DMS153 (cell line): ENCODE measurements at regions not wholly inside any gene's neighbourhood (a gene's known extent, or its start where the extent isn't known, plus 50 kb on each side); places are given as distances from the start of the nearest gene placed in this dataset.
"Not testable (repeated sequence)": the region's sequence is repeated elsewhere in the genome, so short reads cannot be mapped to it uniquely, and the experiment has no call there.

ENCODE experiments used
- DNase-seq: peaks from one replicate; lab custom pipeline; 2025; lab: John Stamatoyannopoulos, UW

- DNase-seq: no peak
Measured at GRCh38 chr12:131274906-131275305, 321.2 kb downstream of the ADGRD1 start.

- DNase-seq: no peak
Measured at GRCh38 chr12:131275824-131276223, 322.1 kb downstream of the ADGRD1 start.

GRCh38 chr12:131276501-131277185, 322.9 kb downstream of the ADGRD1 start:
- DNase-seq: no peak

- DNase-seq: not testable (repeated sequence)
Measured at GRCh38 chr12:131277186-131278091, 323.7 kb downstream of the ADGRD1 start.

GRCh38 chr12:131278451-131279115, 324.9 kb downstream of the ADGRD1 start:
- DNase-seq: not testable (repeated sequence)

GRCh38 chr12:131279281-131279921, 325.7 kb downstream of the ADGRD1 start:
- DNase-seq: no peak

GRCh38 chr12:131280426-131280825, 326.7 kb downstream of the ADGRD1 start:
- no peak for DNase-seq

- DNase-seq: no peak
Measured at GRCh38 chr12:131281016-131281415, 327.3 kb downstream of the ADGRD1 start.

- DNase-seq: no peak
Measured at GRCh38 chr12:131282292-131283080, 328.8 kb downstream of the ADGRD1 start.

GRCh38 chr12:131283191-131283861, 329.6 kb downstream of the ADGRD1 start:
- no peak for DNase-seq

GRCh38 chr12:131283862-131284825, 330.4 kb downstream of the ADGRD1 start:
- not testable (repeated sequence) for DNase-seq

GRCh38 chr12:131284954-131285904, 331.5 kb downstream of the ADGRD1 start:
- not testable (repeated sequence) for DNase-seq

GRCh38 chr12:131285905-131286295, 332.2 kb downstream of the ADGRD1 start:
- DNase-seq: not testable (repeated sequence)

GRCh38 chr12:131286301-131286700, 332.6 kb downstream of the ADGRD1 start:
- not testable (repeated sequence) for DNase-seq

- no peak for DNase-seq
Measured at GRCh38 chr12:131287015-131287937, 333.6 kb downstream of the ADGRD1 start.

- no peak for DNase-seq
Measured at GRCh38 chr12:131287938-131288764, 334.4 kb downstream of the ADGRD1 start.
